HG03521 (cell line): ENCODE measurements at regions not wholly inside any gene's neighbourhood (a gene's known extent, or its start where the extent isn't known, plus 50 kb on each side); places are given as distances from the start of the nearest gene placed in this dataset.

Experiments
- ATAC-seq: cut with Tn5 transposase; IDR thresholded peaks from one replicate; pipeline ENCODE4 v1.9.1; 2021; ENCODE audit warnings: mild to moderate bottlenecking, moderate library complexity; ENCODE audit not compliant: unreplicated experiment

DNA sequence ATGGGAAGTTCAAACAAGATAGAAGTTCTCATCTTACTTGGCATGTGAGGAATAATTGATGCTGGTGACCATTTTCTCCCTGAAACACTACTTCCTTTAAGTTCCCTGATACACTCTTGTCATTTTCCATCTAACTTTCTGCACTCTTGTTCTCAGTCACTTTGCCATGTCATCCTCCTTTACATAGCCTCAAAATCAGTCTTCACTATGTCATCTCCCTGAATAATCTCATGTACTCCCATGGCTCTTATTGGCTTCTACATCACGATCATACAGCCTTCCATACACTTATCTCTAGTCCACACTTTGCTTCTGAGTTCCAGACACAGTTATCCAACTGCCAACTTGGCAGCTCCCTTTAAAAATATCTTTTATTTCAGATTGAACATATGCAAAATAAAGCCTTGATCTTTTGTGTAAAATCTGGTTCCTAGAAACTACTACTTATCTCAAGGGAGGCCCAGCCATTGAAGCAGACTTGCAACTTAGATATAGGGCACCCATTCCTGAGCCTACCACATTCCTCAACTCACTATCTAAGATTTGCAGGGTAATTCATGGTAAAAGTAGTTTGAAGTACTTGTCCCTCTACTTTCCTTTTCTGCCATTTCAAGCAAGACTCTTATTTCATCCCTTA is 1070.2 kb upstream of the NXPH2 start:
- no peak for ATAC-seq

DNA sequence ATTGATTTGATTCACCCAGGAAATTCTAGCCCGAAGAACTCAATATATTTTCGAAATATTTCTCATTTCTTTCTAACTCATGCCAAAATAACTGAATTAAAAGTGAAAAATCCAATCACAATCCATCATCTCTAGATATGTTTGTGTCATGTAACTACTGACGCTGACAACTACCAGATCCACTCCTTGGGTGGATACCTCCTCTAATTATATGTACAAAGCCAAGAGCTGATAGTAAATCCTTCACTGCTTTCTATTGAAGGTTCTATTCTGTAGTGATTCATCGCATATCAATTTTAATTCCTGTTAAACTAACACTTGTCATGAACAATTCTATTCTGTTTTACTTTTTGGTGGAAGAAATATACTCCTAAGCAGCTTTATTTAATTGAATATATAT is 1056.6 kb upstream of the NXPH2 start:
- ATAC-seq = no peak

DNA sequence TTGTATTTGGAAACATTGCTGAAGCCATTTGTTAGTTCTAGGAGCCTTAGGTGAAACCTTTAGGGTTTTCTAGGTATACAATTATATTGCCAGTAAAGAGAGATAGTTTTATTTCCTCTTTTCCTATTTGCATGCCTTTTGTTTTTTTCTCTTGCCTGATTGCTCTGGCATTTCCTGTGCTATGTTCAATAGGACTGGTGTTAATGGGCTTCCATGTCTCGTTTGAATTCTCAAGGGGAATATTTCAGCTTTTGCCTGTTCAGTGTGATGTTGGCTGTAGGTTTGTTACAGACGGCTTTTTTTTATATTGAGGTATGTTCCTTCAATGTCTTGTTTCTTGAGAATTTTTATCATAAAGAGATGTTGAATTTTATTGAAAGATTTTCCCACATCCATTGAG is 1054.9 kb upstream of the NXPH2 start:
- ATAC-seq = no peak

DNA sequence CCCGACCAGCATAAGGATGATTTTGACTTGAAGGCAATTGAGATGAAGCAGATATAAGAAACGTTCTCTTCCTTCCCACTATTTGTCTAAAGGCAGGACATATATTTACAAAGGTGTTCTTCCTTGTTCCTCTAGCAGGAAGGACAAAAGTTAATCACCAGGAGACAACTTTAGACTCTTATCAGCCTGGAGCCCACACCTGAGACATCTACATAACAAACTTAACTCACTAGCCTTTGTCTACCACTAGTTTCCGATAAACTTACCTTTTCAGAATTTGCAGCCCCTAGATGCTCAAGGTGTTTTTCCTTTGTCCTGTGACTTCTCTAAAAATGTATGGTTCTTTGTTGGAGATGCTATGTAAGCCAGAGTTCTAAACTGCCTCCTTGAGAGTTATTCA is 1047.8 kb upstream of the NXPH2 start:
- no peak for ATAC-seq

DNA sequence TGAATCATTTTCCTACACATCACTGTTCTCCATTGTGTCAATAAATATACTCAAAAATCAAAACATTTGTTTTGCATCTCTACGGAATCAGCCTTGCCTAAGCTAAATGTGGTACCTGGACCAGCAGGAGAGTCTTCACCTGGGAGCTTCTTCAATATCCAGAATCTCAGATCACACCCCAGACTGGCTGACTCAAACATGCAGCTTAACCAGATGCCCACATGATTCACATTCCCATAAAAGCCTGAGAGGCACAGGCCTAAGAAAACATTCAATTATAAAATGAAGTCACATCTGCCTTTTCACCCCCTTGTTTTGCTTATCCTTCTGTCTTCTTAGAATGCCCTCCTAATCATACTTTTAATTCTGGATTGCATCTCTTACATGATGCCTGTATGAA is 1045.5 kb upstream of the NXPH2 start:
- no peak for ATAC-seq

DNA sequence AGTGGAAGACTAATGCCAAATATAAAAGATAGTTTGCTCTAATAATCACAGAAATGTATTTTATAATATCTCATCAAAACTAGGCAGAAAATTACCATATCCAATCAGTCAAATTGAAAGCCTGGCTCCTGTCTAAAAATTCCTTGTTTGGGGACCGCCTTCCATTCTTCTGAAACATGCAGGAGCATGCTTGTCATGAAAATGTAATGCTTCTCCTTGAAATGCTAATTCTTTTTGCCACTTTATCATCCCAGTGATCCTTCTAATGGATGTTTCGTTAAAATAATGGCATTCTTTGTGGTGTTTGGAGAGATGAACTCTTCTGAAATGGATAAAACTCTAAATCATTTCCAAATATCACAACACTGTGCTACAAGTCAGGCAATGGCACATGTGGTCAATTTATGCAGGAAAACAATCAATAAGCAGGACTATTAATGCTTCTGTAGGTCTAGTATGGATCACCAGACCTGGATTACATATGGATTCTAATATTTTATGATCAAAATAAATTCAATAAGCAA is 1039.1 kb upstream of the NXPH2 start:
- ATAC-seq = no peak

DNA sequence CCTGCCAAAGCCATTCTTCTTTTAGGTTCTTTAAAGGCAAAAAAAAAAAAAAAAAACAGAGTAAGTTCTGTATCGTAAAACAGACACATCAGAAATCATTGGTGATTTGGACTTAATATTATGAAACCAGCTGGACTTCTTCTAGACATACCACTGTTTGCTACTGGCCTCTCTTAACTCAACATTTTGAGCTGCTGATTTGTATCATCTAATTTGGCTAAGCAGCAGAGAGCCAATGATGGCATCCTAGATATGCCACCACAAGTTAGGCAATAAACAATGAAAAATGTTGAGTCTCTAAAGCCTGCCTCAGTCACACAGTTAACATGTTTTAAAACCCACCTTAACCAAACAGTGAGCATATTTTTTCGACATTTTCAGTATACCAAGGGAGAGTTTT is 1034.3 kb upstream of the NXPH2 start:
- no peak for ATAC-seq

DNA sequence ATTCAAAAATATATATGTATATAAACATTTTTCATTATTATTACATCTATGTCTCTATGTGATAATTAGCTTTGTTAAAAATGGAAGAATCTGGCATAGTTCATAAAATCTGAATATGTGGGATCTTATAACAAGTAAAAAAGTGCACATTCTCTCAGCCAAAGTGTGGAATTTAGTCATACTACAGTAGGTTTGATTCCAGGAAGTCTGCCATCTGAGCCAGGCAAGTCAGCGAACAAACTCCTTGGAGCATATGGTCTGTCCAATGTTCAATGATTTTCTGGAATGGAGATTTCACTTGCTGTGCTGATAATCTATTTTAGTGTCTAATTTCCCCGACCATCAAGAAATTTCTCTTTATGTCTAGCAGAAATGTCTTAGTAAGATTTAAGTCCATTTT is 1033.2 kb upstream of the NXPH2 start:
- ATAC-seq = no peak

DNA sequence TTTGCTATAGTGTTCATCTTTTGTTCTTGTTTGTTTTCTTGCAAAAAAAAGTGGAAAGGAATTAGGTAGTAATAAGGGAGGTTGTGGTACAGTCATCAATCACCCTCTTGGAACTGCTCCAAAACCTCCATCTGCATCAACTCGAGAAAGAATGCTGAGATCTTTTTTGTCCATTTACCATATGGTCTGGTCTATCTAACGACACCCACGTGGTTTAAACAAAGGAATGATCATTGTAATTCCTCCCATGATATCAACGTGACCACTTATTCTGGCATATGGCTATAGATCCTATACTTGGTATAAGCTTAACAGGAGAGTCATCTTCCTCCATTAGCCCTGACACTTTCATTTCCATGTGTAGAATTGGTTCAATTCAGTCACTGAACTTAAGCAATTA is 1025.3 kb upstream of the NXPH2 start:
- ATAC-seq = no peak

DNA sequence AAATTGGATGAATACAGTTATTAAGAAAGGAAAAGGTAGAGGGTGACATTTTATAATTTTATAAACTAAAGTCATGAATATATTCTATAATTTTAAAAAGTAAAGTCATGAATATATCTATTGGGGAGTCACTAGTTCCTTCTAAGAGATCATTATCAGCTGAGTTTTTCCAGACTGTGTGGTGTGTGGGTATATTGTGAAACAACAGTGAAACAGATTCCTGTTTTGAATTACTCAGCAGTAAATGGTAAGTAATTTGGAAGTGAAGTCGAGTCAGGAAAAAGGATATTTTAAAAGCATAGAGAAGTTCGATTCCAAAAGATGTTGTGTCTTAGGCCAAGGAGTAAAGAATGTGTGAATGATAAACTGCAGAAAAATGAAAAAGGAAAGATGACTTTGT is 1018.2 kb upstream of the NXPH2 start:
- no peak for ATAC-seq

DNA sequence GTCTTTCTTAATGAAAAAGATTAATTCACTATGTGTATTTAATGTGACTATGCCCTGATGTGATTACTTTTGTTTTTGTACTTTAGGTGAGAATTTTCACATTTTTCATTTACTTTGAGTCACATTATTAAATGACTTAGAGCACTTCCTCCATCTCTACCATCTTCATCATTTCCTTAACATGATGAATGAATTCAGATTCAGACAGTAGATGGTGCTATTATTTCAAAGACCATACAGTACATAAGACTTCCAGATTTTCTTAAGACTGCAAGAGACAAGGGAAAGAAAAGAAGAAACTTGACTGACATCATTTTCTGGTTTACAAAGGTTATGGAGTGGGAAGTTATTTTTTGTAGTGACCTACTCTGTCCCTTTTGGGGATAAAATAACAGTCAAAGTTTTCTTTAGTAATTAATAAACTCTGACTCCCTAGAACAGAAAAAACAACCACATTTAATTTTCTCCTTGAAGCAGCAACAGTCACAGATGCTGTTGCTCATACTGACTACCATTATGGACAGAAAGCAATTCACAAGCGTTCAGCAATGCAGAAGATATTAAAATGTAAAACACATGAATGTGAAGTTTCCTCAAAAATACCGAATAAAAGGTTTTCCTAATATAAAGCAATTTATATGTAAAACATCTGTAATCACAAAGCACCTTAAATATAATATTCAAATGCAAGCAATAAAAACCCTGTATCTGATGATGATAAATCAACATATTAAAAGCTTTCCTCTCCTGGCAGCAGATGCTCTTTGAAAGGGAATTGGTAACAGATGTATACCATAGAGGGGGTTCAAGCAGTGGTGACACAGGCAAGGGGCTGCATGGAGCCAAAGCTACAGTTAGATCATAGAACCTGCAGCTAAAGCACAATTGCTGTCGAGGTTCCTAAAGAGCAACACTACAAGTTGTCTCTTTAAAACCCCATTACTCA is 1010.9 kb upstream of the NXPH2 start:
- ATAC-seq = no peak

DNA sequence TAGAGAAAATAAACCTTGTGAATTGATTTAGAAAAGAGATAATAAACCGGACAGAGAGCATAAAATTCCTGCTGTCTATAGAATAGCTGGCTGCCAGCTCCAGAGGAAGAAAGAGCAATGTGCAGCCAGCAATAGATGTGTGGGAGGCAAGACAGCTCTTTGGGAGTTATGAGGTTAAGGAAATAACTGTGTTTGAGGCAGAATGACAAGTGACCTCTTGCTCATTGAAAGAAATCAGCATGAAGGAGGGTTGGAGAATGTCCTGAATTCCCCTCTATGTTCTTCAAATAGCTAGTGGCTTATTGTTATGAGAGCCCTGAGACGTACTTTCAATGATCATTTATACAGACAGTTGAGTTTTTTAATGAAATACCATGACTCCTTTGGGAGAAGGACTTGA is 1009.9 kb upstream of the NXPH2 start:
- no peak for ATAC-seq

DNA sequence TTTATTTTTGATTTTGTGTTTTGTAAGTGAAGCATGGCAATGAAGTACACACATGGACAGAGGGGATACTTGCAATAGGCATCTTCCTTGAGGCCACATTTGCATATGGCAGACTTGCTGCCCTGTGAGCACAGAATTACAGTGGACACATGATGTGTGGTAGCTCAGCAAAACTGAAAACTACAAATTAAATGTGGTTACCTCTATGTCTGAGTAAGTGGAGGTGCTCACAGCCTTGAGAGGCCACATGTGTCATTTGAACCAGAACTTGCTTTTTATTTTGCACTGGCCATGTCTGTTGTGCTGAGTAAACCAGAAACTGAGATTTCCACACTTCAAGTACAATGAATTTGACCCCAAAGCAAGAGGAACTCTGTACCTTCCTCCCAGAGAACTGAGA is 998.5 kb upstream of the NXPH2 start:
- ATAC-seq = no peak

DNA sequence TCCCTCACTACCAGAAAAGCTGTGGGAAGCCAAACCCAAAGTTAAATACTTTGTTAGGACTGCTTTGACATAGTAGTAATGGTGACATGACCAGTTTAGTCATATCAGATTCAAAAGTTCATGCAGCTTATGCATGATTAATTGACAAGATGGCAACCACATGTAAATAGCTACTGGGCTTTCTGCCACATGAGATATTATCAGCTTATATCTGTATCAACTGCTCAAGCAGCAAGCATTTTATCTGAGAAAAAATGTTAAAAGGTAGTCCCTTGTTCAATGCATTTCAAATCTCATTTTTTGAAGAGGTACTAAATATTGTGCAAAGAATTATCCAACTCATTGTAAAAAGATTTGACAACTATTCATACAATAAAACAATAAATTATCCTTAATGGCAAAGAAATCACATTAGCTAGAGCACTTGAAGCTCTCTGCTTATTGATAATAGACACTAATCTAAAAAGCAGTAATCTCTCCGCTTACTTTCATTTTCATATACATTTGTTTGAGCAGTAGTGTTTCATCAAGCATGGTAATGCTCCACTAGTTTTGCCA is 993.6 kb upstream of the NXPH2 start:
- no peak for ATAC-seq

DNA sequence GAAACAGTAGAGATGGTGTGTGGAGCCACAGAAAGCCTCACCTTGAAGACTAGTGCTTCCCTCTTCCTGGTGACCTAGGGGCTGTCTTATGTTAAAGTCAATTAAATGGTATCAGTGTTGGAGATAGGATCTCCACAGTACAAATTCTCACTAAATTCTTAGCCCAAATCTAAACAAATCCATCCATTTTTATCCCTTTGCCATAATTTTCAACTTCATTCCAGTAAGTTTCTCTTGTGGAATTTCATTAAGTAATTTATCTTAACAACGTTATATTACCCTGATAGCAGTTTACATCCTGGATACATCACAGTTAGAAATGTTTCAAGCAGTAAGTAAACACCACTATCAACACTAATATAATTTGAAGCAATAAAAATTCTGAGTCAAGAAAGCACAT is 989.4 kb upstream of the NXPH2 start:
- no peak for ATAC-seq

DNA sequence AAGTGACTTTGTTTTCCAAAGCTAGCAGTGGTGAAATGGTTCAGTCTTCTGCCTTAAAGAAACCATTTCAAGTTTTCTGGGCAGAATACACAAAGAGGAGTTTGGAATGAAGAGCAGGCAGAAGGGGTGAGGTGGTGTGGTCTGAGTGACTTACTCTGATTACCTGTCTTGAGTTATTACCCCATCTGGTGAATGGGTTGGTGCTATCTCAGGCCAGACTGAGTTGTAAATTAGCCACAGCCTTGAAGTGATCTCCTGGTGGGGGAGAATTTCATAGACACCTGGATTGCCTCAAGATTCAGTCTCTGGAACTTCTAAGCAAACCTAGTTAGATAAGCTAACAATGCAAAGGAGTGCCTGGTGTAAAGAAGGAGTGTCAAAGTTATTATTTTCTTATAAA is 983.5 kb upstream of the NXPH2 start:
- no peak for ATAC-seq

DNA sequence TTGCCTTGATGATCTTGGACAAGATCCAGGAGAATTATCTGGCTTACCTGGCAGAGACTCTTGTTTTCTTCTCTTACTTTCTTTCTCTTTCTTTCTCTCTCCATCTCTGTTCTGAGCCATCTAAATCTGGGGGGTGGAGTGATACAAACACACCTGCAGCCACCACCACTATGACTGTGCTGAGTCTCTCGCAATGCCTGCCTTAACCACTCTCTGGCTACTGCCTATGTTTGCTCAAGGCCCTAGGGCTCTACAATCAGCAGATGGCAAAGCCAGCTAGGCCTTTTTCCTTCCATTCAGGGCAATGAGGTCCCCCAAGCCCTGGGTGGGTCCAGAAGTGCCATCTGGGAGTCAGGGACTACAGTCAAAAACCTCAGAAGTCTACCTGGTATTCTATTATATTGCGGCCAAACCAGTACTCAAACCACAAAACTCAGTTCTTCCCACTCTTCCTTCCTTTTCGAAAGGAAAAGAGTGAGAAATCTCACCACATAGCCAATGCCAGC is 978.9 kb upstream of the NXPH2 start:
- ATAC-seq = no peak

DNA sequence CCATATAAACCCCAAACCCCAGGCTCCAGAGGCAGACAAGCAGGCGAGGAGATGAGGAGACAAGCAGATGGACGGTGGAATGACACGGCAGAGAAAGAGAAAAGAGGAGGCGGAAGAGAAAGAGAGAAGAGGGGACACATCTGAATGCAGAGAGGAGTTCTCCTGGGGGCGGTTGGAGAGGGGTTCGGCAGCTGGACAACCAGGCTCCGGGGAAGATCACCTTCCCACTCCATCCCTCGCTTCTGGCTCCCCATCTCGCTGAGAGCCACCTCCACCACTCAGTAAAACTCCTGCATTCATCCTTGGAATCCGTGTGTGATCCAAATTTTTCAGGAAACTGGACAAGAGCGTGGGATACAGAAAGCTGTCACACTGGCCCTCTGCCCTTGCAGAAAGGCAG is 966.7 kb upstream of the NXPH2 start:
- ATAC-seq = no peak

DNA sequence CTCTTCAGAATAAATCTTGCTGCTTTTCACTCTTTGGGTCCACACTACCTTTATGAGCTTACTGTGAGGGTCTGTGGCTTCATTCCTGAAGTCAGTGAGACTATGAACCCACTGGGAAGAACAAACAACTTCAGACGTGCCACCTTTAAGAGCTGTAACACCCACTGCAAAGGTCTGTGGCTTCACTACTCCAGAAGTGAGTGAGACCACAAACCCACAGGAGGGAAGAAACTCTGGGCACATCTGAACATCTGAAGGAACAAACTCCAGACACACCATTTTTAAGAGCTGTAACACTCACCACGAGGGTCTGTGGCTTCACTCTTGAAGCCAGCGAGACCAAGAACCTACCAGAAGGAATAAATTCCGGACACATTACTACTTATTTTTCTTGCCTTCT is 964.1 kb upstream of the NXPH2 start:
- no peak for ATAC-seq

DNA sequence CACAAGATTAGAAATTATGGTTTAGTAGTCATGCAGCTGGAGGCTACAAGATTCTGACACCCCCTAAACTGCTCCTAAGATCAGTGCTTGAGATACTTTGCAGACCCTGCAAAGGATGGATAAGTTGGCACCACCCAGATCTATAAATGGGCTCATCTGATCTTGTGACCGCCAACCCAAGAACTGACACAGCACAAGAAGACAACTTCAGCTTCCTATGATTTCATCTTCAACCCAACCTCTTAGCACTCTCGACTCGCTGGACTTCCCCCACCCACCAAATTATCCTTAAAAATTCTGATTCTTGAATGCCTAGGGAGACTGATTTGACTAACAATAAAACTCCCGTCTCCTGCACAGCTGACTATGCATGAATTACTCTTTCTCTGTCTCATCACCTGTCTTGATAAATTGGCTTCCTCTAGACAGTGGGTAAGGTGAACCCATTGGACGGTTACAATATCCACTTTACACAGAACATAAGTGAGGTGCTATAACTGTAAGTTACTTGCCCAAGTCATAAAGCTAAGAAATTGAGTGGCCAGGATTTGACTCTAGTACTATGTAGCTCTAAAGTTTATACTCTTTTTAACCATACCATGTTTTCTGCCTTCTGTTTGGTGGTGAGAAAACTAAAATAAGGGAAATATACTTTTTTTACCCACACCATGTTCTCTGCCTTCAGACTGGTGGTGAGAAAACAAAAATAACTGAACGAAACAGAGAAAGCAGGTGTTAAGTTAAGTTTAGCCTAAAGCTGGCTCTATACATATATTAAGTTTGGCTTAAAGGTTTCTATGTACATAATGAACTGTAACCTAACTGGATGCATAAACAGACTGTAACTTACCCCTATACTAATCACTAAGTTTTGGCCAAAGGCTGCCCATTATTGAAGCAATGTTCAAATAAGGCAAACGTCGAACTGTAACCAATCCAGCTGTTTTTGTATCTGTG is 962.3 kb upstream of the NXPH2 start:
- ATAC-seq = no peak

DNA sequence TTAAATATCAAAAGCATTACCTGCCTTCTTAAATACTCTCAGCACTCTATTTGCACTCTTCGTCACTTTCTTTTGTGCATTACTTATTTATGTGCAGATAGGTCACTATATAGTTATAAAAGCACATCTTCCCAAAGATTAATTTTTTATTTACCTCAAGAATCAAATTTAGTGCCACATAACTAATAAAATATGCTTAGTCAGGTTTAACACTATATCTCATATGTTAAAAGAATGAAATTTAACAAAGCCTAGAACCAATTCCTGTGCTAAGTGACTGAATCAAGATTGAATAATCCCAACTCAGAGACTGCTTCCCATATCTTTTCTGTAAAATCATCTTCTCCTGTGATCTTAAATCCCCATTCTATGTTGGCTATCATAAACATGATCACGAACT is 957.5 kb upstream of the NXPH2 start:
- no peak for ATAC-seq
